ENCODE measurements at regions not wholly inside any gene's neighbourhood (a gene's known extent, or its start where the extent isn't known, plus 50 kb on each side); places are given as distances from the start of the nearest gene placed in this dataset.

DNA sequence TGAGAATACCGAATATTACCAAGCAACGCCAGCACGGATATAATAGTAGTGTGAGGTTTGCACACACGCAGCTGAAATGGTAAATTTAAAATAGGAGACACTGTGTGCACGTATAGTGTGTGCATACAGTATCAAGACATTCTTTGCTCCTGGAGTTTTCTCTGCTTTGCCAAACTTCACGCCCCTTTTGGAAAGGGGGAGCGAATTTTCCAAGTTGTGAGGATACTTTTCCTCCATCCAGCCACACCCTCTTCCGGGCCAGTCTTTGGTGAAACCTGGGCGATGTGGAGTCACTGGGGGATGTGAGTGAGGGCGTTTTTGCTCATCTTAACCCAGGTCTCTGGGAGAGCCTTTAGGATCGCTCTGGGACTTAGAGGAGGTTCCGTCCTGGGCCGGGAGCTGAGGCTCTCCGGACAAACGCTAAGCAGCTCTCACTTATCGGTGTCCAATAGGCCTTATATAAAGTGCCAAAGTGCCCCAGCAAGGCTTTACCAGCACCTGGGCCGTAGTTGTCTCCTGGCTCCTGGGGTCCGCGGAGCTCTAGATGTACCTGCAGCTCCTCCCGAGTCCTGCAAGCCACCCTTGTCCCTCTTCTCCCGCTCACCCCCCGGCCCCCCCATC, 160.0 kb upstream of the MKI67 start:
- DNase-seq = no peak

DNA sequence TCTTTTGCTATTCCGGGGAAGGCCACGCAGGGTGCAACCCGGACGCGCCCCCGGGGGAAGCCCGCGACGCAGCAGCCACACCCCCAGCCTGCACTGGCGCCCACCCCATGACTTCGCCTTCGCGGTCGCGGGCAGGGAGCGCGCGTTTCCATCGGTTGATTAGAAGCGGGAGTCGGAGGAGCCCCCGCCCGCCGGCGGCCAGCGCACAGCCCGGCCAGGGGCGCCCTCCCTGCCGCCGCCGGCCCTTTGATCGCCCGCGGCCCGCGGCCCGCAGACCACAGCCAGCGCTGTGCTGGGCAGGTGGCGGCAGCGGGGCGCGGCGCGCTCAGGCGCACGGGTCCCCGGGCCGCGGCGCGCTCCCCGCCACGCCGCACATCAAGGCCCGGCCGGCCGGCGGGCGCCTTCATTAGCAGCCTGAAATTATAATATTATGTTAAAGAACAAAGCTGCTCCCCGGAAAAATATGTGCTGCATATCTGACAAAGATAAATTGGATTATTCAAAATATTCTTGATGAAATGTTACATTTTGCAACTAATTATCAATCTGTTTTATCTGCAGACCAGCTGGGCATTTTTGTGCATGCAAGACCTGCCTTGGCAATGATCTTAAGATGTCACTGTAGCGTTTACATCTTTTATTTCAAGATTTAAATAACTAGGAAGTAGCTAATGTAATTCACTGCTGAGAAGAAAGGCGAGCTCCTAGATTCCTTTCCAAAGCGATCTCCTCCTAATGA, 160.7 kb upstream of the MKI67 start:
- DNase-seq = no peak

- no peak for DNase-seq
Observed at GRCh38 chr10:128287921-128288320, 161.7 kb upstream of the MKI67 start.

GRCh38 chr10:128289621-128290020, 163.4 kb upstream of the MKI67 start:
- no peak for DNase-seq

DNA sequence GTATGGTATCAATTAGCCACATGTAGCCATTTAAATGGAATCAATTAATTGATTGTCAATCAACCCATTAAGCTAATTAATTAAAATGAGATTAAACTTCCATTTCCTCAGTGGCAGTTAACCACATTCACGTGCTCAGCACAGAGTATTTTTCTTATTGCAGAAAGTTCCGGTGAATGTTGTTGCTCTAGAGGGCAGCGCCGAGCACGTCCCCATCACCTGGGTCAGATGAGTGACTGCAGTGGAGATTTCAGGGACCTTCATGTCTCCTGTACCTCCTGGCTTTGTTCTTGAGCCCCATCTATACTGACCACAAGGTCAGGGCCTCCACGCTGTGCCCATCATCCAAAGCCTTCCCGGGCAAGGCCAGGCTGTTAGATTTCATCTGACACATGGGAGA, 168.8 kb upstream of the MKI67 start:
- DNase-seq = no peak

- no peak for DNase-seq
Observed at GRCh38 chr10:128296253-128297007, 170.2 kb upstream of the MKI67 start.

DNA sequence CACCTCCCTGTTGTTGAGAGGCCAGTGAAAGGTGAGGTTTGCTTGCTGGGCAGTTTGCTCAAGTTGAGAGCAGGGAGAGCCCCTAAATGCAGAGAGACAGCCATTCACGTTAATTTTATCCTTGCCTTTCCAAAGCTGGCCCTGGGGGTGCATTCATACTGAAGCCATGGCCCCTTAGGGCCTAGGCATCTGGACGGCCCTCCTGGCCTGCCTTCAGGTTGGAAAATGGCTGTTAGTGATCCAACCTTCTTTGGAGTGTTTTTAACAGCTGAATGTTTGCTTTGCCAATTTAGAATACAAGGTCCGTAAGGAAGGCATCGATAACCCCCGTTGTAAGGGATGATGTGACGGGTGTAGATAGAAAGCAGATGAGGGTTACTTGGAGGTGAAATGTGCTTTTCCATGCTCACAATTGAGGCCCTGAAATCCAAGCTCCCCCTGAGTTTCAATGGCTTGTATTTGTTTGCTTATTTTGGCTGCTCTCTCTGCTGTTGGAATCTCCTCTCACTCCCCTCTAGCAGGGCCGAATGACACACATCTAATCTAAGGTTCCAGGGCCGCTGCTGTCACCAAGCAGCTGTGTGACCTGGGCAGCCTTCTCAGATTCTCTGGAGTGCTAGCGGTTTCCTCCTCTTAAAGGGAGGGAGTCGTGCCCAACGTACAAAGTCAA, 171.6 kb upstream of the MKI67 start:
- no peak for DNase-seq

GRCh38 chr10:128298587-128298986, 172.4 kb upstream of the MKI67 start:
- no peak for DNase-seq

DNA sequence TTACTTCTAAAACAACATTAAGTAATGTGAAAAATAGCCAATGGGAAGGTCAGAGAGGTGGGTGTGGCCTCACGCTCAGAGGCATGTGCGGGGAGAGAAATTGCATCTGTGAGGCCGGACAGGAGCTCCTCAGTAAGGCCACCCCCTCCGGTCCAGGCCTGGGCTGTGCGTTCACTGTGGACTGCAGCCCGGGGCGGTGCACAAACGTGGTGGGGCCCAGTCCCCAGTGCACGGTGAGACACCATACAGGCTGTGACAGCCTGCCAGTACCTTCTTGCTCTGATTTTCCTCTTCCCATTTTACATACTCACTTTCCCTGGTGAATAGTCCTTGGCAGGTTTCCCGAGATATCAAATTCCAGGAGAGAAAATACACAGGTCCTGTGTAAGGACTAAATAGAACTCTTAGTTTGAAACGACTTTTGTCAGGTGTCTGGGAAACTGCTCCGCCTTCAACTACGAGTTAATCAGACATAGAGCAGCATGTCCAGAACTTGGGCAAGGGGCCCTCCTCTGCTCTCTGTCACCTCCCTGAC, 174.1 kb upstream of the MKI67 start:
- DNase-seq = no peak

DNA sequence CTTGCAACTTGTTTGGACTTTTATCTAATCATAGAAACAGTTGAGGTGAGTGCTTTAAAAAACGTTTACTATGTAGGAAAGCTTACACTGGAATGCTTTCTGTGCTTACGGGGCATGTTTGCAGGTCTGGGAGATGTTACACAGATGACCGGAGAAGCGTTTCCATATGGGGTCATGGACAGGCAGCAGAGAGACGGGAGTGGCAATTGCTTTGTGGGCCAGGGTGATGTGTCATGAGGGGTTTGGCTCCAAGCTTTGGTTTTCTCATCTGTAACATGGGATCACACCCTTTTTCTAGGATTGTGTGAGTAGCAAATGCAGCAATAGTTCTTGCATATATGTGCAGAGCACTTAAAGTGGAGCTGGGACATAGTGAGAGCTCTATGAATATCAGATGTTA, 174.8 kb upstream of the MKI67 start:
- no peak for DNase-seq

DNA sequence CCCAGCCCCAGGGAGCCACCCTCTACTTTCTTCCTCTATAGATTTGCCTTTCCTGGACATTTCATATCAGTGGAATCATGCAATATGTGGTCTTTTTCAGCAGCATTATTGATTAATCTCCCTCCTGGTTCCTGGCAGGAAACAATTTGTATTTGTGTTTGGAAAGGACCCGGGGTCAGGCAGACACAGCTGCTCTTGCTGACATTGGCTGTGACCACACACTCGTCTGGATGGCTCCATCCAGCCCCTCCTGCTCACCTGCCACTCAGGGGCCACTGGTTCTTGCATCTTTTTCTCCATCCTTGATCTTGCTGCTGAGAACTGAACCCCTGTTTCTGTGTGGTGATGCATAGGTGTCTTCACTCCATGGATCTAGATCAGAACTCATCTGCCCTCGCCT, 176.6 kb upstream of the MKI67 start:
- DNase-seq = no peak

- no peak for DNase-seq
Observed at GRCh38 chr10:128304271-128304670, 178.0 kb upstream of the MKI67 start.

- no peak for DNase-seq
Observed at GRCh38 chr10:128305601-128306345, 179.6 kb upstream of the MKI67 start.

DNA sequence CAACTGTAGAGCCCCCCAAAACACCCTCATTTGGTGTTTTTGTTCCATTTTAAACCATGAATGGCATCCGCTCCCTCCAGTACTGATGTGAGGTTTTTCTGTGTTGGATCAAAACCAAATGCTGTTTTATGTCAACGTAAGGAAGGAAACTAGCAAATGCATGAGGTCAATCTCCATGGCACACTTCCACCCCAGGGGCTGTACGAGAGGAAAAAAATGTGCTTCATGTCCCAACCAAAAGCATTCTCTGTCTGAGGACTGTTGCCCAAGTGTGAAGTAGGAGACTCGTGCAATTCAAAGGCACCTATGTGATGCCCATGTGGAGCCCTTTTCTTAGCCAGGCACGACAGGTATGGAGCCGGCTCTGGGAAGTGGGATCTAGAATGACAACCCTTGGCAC, 180.3 kb upstream of the MKI67 start:
- no peak for DNase-seq

DNA sequence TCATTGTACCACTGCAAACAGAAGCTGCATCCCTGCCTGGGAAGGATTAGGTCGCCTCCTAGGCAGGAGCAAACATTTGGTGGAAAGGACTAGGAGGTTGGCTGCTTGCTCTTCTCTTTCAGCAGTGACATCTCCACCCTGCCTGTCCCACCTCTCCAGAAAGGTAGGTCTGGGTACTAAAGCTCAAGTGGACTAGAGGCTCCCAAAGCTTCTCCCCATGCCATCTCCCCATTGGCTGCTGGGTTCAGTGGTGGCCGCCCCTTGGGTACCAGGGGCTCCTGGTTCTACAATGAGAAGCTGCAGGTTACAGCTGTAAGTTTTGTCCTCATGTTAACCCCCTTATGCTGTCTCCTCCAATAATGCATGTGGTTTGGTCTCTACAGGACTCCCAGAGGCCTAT, 180.7 kb upstream of the MKI67 start:
- no peak for DNase-seq

- no peak for DNase-seq
Observed at GRCh38 chr10:128307820-128308219, 181.6 kb upstream of the MKI67 start.

DNA sequence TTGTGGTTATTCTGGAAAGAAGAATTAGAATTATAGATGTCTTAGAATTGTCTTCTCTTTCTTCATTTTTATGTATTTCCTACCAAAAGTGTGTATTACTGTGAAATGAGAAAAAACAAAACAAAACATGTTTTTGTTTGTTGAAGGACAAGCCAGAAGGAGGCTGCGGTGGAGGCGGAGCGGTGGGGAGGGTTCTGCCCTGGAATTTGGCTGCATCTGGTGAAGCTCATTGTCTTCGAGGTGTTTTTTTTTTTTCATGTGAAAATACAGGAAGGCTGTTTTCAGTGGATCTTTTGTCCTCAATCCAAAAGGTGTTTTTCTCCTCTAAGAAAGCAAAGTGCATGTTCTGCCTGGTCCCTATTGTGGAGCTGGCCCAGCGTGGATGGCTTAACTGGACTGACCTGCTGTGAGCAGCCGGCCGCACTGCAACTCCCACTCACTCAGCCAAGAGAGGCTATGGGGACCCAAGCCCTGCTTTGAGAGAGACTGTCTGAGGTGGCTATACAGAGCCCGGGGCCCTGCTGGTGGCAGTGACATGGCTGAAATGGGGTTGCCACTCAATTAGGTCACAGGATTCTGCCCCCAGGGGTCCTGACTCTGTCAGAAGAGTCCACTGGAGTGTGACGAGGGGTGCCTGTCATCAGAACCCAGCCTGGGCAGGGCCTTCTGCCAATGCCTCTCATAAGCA, 184.9 kb upstream of the MKI67 start:
- no peak for DNase-seq

GRCh38 chr10:128312250-128312649, 186.0 kb upstream of the MKI67 start:
- no peak for DNase-seq

DNA sequence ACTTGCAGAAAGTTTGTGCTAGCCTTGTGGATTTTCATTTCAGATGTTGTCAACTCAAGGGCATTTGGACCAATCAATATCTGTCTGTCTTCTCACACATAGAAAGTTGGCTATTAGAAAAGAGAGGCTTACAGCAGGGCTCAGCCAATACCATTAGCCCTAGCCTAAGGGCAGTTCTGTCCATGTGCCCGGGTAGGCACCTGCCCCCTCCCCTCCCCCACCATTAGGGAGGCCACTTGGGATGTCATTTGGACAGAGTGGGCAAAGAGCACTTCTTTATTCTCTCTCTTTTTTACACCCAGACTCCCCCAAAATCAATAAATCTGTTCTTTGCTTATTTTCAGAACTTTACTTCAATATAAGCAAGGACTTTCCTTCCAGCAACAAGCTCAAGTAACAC, 188.5 kb upstream of the MKI67 start:
- no peak for DNase-seq

DNA sequence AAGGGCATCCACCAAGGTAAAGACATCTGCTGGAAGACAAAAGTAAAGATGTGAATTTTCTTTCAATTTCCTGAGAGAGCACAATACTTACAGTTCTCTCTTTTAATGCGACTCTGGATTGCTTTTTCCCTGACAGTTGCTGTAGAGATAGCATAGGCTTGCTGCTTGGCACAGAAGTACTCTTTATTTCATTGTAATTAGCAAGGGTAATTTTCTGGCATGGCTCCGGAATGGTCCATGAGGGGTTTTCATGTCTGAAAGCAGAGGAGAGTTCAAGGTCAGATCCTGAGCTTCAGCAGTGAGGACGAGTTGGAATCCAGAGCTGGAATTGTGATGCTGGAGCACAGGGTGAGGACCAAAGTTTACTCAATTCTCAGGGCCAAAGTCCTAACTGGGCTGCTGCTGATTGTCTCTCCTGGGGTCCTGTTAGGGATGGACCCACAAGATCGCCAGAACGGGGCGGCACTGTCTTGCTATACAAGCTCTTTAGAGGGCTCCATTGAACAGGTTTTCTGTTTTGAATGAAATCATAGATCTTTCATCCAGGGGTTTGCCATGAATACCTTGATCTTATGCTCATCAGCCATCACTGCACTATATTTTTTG, 190.0 kb upstream of the MKI67 start:
- no peak for DNase-seq

GRCh38 chr10:128316925-128317324, 190.7 kb upstream of the MKI67 start:
- no peak for DNase-seq

- DNase-seq = no peak
Observed at GRCh38 chr10:128318366-128318765, 192.1 kb upstream of the MKI67 start.
